ENCODE measurements at regions not wholly inside any gene's neighbourhood (a gene's known extent, or its start where the extent isn't known, plus 50 kb on each side); places are given as distances from the start of the nearest gene placed in this dataset.

GRCh38 chr1:47519491-47519890, 81.6 kb downstream of the FOXD2 start:
- Histone ChIP-seq H3K27me3 (ENCODE audit: low read length) (no peaks in the 10 kb centered on the region), H3K36me3 (ENCODE audit: low read depth, low read length) (no peaks in the 10 kb centered on the region), H3K4me2 (ENCODE audit: low read length) (no peak overlapping the region), H4K20me1 (ENCODE audit: low read length) (no peaks in the 10 kb centered on the region), H3F3A (ENCODE audit: low read length, unreplicated experiment) (no peaks in the 10 kb centered on the region), H3K79me2 (ENCODE audit: low read length) (no peaks in the 10 kb centered on the region), H3K4me1 (ENCODE audit: insufficient read depth, low read length) (no peaks in the 10 kb centered on the region), H3K4me3 (ENCODE audit: low read length) (no peak overlapping the region), H3K9ac (ENCODE audit: low read length) (no peak overlapping the region), H3K9me3 (ENCODE audit: low read length) (no peaks in the 10 kb centered on the region), H3K27ac (ENCODE audit: low read length) (no peak overlapping the region), H2AFZ (ENCODE audit: low read length) (no peak overlapping the region), H3K9me2 (replicated peaks; ENCODE audit: low read length) (no peaks in the 10 kb centered on the region)
- ATAC-seq (no peak), DNase-seq (no peak)
- intact Hi-C loops (cut with micrococcal nuclease), result no loop called here
- CTCF ChIA-PET, result interaction anchor here (0.9 kb wide), 1 partner anchor 206 kb away, joined by 3 read pairs; no protein-coding TSS in a partner anchor
- POLR2A ChIA-PET (ENCODE audit: unreplicated experiment), result no interaction called here
- no peak for TF ChIP-seq EZH2phosphoT487 (IDR thresholded peaks at IDR 0.05; ENCODE audit: borderline replicate concordance, low read length)
- TF ChIP-seq CTCF (conservative IDR thresholded peaks at IDR 0.05; ENCODE audit: low read depth, low read length), result no peak
- TF ChIP-seq EZH2 (IDR thresholded peaks at IDR 0.05; ENCODE audit: low read length, unreplicated experiment), result no peak
- no TSS peak for BruUV-seq (replicated peaks)

- BruUV-seq (replicated peaks), result no TSS peak
- no peaks in the 10 kb centered on the region for H3K79me2 ChIP-seq (ENCODE audit: low read length)
- TF ChIP-seq EZH2phosphoT487 (IDR thresholded peaks at IDR 0.05; ENCODE audit: borderline replicate concordance, low read length), result no peak
- TF ChIP-seq EZH2 (IDR thresholded peaks at IDR 0.05; ENCODE audit: low read length, unreplicated experiment), result no peak
- TF ChIP-seq CTCF (conservative IDR thresholded peaks at IDR 0.05; ENCODE audit: low read depth, low read length), result no peak
- H3F3A ChIP-seq (ENCODE audit: low read length, unreplicated experiment), result no peaks in the 10 kb centered on the region
- no peak overlapping the region for H3K4me3 ChIP-seq (ENCODE audit: low read length)
- no peaks in the 10 kb centered on the region for H3K9me3 ChIP-seq (ENCODE audit: low read length)
- no peaks in the 10 kb centered on the region for H4K20me1 ChIP-seq (ENCODE audit: low read length)
- H3K4me1 ChIP-seq (ENCODE audit: insufficient read depth, low read length), result no peaks in the 10 kb centered on the region
- H3K9ac ChIP-seq (ENCODE audit: low read length), result no peak overlapping the region
- intact Hi-C loops (cut with micrococcal nuclease), result loop anchor here (10.0 kb wide), 1 partner anchor 85 kb away; no protein-coding TSS in a partner anchor
- no peak overlapping the region for H3K27ac ChIP-seq (ENCODE audit: low read length)
- no peak for ATAC-seq
- ChIA-PET CTCF (interaction anchor here (0.9 kb wide), 1 partner anchor 206 kb away, joined by 3 read pairs; no protein-coding TSS in a partner anchor), POLR2A (ENCODE audit: unreplicated experiment) (no interaction called here)
- H3K36me3 ChIP-seq (ENCODE audit: low read depth, low read length), result no peaks in the 10 kb centered on the region
- H3K27me3 ChIP-seq (ENCODE audit: low read length), result no peaks in the 10 kb centered on the region
- no peak overlapping the region for H2AFZ ChIP-seq (ENCODE audit: low read length)
- no peak overlapping the region for H3K4me2 ChIP-seq (ENCODE audit: low read length)
- no peaks in the 10 kb centered on the region for H3K9me2 ChIP-seq (replicated peaks; ENCODE audit: low read length)
- no peak for DNase-seq
Measured at GRCh38 chr1:47519971-47520370, 82.1 kb downstream of the FOXD2 start.

GRCh38 chr1:47521034-47521881, 83.4 kb downstream of the FOXD2 start:
- no peak for ATAC-seq
- Histone ChIP-seq H3K4me1 (ENCODE audit: insufficient read depth, low read length) (no peaks in the 10 kb centered on the region), H2AFZ (ENCODE audit: low read length) (no peak overlapping the region), H3K36me3 (ENCODE audit: low read depth, low read length) (no peaks in the 10 kb centered on the region), H3K4me2 (ENCODE audit: low read length) (no peak overlapping the region), H3K9ac (ENCODE audit: low read length) (no peak overlapping the region), H3K9me3 (ENCODE audit: low read length) (no peaks in the 10 kb centered on the region), H3K4me3 (ENCODE audit: low read length) (no peak overlapping the region), H3F3A (ENCODE audit: low read length, unreplicated experiment) (no peaks in the 10 kb centered on the region), H4K20me1 (ENCODE audit: low read length) (no peaks in the 10 kb centered on the region), H3K27ac (ENCODE audit: low read length) (no peak overlapping the region), H3K27me3 (ENCODE audit: low read length) (no peaks in the 10 kb centered on the region), H3K79me2 (ENCODE audit: low read length) (no peaks in the 10 kb centered on the region), H3K9me2 (replicated peaks; ENCODE audit: low read length) (no peaks in the 10 kb centered on the region)
- intact Hi-C loops (cut with micrococcal nuclease), result loop anchor here (10.0 kb wide), 1 partner anchor 84 kb away; no protein-coding TSS in a partner anchor
- no peak for DNase-seq
- BruUV-seq (replicated peaks), result no TSS peak
- ChIA-PET POLR2A (ENCODE audit: unreplicated experiment) (no interaction called here), CTCF (no interaction called here)
- TF ChIP-seq CTCF (conservative IDR thresholded peaks at IDR 0.05; ENCODE audit: low read depth, low read length) (no peak), EZH2 (IDR thresholded peaks at IDR 0.05; ENCODE audit: low read length, unreplicated experiment) (no peak), EZH2phosphoT487 (IDR thresholded peaks at IDR 0.05; ENCODE audit: borderline replicate concordance, low read length) (no peak)
